ENCODE measurements at regions not wholly inside any gene's neighbourhood (a gene's known extent, or its start where the extent isn't known, plus 50 kb on each side); places are given as distances from the start of the nearest gene placed in this dataset.

GRCh38 chr5:61657686-61658085 lies 325.6 kb downstream of the ZSWIM6 start:
- Histone ChIP-seq H3K27ac (ENCODE audit: low read depth, low read length) (no peak overlapping the region), H3K23me2 (ENCODE audit: low read depth, low read length) (no peaks in the 10 kb centered on the region; the same call in 1 of the 2 replicates), H3K36me3 (ENCODE audit: control insufficient read depth in 2 of 4, insufficient read depth in 4 of 4, low read length in 3 of 4) (no peaks in the 10 kb centered on the region), H3K14ac (ENCODE audit: insufficient read length) (no peak overlapping the region), H3K18ac (ENCODE audit: extremely low read depth, low read length) (no peak overlapping the region), H2AFZ (ENCODE audit: low read length) (no peak overlapping the region), H2BK15ac (ENCODE audit: low read length) (no peak overlapping the region), H3K23ac (ENCODE audit: insufficient read length) (no peak overlapping the region), H3K79me2 (ENCODE audit: control insufficient read depth in 1 of 2, insufficient read depth in 2 of 2, low read length in 2 of 2) (no peaks in the 10 kb centered on the region; a peak in 1 of 4 replicates), H3K79me1 (ENCODE audit: low read depth, low read length) (no peaks in the 10 kb centered on the region), H3K4me2 (ENCODE audit: insufficient read depth in 1 of 2, low read depth in 2 of 2, low read length in 2 of 2) (no peak overlapping the region), H4K8ac (ENCODE audit: extremely low read depth, insufficient read depth, low read length) (no peak overlapping the region), H2BK120ac (replicated peaks; ENCODE audit: low read depth, low read length) (no peak overlapping the region), H2BK12ac (ENCODE audit: low read depth, low read length) (no peak overlapping the region), H4K20me1 (replicated peaks in 1 of 2; ENCODE audit: control insufficient read depth in 1 of 2, insufficient read depth in 2 of 2, low read length in 2 of 2) (no peaks in the 10 kb centered on the region), H3K27me3 (replicated peaks in 1 of 4; ENCODE audit: control insufficient read depth in 3 of 4, extremely low read depth in 1 of 4, insufficient read depth in 3 of 4, low read length in 3 of 4) (peaks cover 0 to 2% (median 0%) of the 10 kb centered on the region in 4 experiments; a peak in 1 of 7 replicates), H3K4ac (replicated peaks; ENCODE audit: insufficient read length, low read depth, low read length) (no peak overlapping the region), H4K5ac (ENCODE audit: insufficient read length, low read depth, low read length) (no peak overlapping the region), H3K4me3 (ENCODE audit: extremely low read depth in 1 of 4, insufficient read depth in 2 of 4, low read depth in 3 of 4, low read length in 4 of 4) (no peak overlapping the region), H2AK5ac (ENCODE audit: low read depth, low read length) (no peak overlapping the region), H3K4me1 (replicated peaks in 1 of 4; ENCODE audit: control insufficient read depth in 3 of 4, insufficient read depth in 4 of 4, low read length in 3 of 4) (peaks cover 3 to 8% (median 5%) of the 10 kb centered on the region in 4 experiments), H3K9me3 (ENCODE audit: insufficient read depth in 2 of 2, low read depth in 1 of 2, low read length in 1 of 2) (no peaks in the 10 kb centered on the region), H2BK20ac (ENCODE audit: low read length) (no peak overlapping the region), H3K56ac (replicated peaks; ENCODE audit: insufficient read length, low read depth, low read length) (no peak overlapping the region), H4K91ac (replicated peaks; ENCODE audit: insufficient read length, low read length) (no peak overlapping the region), H3K9ac (replicated peaks in 1 of 4; ENCODE audit: extremely low read depth in 1 of 4, low read depth in 3 of 4, low read length in 3 of 4) (no peak overlapping the region), H2BK5ac (ENCODE audit: low read depth, low read length) (no peak overlapping the region)
- ChIA-PET CTCF (ENCODE audit: partially characterized antibody) (interaction anchor here (0.7 to 4.2 kb wide), 20 partner anchors 9 to 494 kb away, joined by 3 to 51 read pairs (median 5); no protein-coding TSS in a partner anchor), POLR2A (ENCODE audit: partially characterized antibody) (interaction anchor here (0.6 kb wide), 1 partner anchor 404 kb away, joined by 3 read pairs; no protein-coding TSS in a partner anchor)
- TF ChIP-seq RAD21 (IDR thresholded peaks at IDR 0.05 in 1 of 2, conservative IDR thresholded peaks at IDR 0.05 in 1 of 2; ENCODE audit: low read depth in 2 of 2, low read length in 2 of 2) (no peak), SUZ12 (IDR thresholded peaks at IDR 0.05; ENCODE audit: low read length) (no peak), CEBPB (IDR thresholded peaks at IDR 0.05; ENCODE audit: low read depth, low read length) (no peak), EP300 (IDR thresholded peaks at IDR 0.05; ENCODE audit: borderline replicate concordance in 1 of 2, low read depth in 2 of 2, low read length in 2 of 2) (no peak), SP1 (IDR thresholded peaks at IDR 0.05; ENCODE audit: low read depth, low read length) (no peak), NANOG (IDR thresholded peaks at IDR 0.05; ENCODE audit: insufficient read depth, low read depth, low read length, poor library complexity, severe bottlenecking) (no peak), PHF8 (conservative IDR thresholded peaks at IDR 0.05; ENCODE audit: low read depth, low read length) (no peak), FOSL1 (IDR thresholded peaks at IDR 0.05; ENCODE audit: insufficient read depth, low read depth, low read length) (no peak), CHD2 (IDR thresholded peaks at IDR 0.05; ENCODE audit: low read length) (no peak), CREB1 (IDR thresholded peaks at IDR 0.05) (no peak), BACH1 (IDR thresholded peaks at IDR 0.05; ENCODE audit: low read length) (no peak)
- DNase-seq (ENCODE audit: low read depth in 1 of 2, low spot score in 2 of 2) (no peak), FAIRE-seq (no peak)
- WGBS, 2 experiments (ENCODE audit: extremely low coverage in 1 of 2, insufficient coverage in 1 of 2, insufficient read length in 1 of 2, insufficient replicate concordance in 2 of 2, low coverage in 1 of 2, low lambda C conversion rate in 2 of 2, missing lambda C conversion rate in 1 of 2), result 94% methylated on average over 3 of the region's 3 CpGs; no CpG with 5 or more reads in 1 of the 2 experiments
